SH-SY5Y (cell line): ENCODE measurements at regions not wholly inside any gene's neighbourhood (a gene's known extent, or its start where the extent isn't known, plus 50 kb on each side); places are given as distances from the start of the nearest gene placed in this dataset.

ENCODE experiments used
- GATA2 ChIP-seq: IDR thresholded peaks from 2 replicates; pipeline ENCODE4 v1.6.1; 2011; ENCODE audit warnings: mild to moderate bottlenecking, low read depth, low read length
- GATA3 ChIP-seq: IDR thresholded peaks from 2 replicates; pipeline ENCODE4 v1.6.1; 2011; ENCODE audit warnings: low read depth, mild to moderate bottlenecking, low read length, moderate library complexity

DNA sequence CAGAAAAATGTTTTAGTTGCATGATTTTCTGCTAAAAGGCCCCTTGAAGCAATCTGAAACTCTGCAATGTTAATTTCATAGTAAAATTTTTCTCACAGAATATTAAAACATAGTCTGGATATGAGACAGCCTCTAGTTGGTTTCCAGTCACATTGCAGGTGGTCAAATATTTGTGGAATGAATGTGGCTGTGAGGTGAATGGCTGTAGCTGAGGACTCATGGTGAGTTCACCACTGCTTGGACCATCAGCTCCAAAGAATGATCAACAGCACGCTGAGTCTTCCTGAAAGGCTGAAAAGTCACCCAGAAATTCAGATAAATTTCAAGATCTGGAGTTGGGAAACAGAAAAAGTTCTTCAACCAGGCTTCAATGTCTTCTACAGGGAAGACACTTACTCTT, 79.8 kb downstream of the MAT2B start:
- no peak for TF ChIP-seq GATA2
- TF ChIP-seq GATA3, result no peak
